ENCODE measurements at regions not wholly inside any gene's neighbourhood (a gene's known extent, or its start where the extent isn't known, plus 50 kb on each side); places are given as distances from the start of the nearest gene placed in this dataset.

DNA sequence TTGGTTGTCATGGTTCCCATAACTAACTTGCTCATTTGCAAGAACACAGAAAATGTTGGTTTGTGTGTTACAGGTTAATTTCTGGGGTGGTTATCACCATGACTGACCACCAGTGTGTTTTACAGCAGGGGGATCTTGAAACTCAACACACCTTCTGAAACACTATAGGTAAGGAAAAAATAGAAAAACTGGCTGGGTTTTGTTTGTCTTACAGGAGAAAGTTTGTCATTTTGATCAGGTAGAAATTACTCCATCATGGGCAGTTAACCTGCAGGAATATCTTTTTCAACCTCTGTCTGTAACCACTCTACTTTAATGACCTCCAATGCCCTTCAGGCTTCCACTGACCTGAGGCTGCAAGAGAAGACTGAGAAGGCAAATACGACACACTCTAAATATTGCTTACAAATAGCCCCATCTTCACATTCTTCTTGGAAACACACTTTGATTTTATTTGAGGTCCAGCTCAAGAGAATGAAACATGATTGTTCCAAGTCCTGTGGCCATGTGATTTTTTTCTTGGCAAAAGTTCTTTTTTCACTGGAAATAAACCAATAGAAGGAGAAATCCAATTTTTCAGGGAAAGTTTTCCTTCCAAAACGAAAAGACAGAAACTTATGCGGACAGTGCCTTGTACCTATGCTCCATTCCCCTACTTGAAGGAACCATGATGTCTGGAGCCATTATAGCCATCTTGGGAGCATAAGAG lies 428.7 kb upstream of the SALL1 start:
- DNase-seq (ENCODE audit: low read depth): no peak

GRCh38 chr16:51577621-51578303 lies 426.7 kb upstream of the SALL1 start:
- DNase-seq (ENCODE audit: low read depth): no peak

- DNase-seq (ENCODE audit: low read depth): no peak
Observed at GRCh38 chr16:51576498-51577195, 425.6 kb upstream of the SALL1 start.

DNA sequence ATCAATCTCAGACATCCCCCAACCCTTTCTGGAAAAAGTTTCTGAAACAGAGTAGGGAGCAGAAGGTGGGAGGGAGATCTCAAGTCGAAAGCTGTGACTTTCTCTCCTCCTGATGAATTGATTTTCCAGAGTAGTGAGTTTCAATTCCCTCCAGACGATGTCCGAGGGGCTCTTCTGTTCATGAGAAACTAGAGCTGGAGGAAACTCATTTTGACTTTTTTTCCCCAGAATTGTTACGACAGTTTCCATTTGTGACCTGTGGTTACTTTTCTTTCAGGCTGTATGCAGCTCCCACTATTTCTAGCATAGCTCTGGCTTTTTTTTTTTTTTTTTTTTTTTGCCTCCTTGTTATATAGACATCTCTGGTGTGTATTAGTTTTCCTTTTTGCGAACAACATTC lies 422.1 kb upstream of the SALL1 start:
- no peak for DNase-seq (ENCODE audit: low read depth)

DNA sequence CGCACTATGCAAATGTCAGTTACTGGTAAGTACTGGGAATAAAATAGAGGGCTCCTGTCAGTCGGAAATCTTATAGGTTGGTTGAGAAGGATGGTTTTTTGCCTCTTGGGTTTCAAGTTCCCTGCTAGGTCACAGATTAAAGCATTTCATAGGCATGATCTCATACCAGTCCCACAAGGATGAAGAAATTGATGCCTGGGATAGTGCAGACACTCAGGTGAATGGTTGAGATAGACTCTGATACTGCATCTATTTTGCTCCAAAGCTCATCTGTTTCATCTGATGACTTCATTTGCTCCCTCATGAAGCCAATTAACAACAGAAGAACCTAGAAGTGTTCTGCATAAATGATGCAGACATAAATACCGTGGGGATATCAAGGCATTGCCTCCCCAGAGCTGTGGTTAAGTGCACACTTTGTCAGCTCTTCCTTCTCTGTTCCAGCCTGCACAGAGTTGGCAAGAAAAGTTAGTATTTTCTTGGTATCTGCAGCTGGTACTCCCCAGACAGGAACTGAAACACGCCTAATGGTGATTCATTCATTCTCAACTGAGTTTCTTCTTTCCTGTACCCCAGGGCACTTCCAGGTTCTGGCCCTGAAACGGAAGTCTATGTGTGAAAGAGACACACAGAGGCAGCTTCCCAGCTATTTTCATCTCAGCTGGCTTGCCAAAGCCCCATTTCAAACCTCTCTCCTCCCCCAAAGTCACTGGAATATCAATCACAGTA lies 418.3 kb upstream of the SALL1 start:
- no peak for DNase-seq (ENCODE audit: low read depth)

GRCh38 chr16:51567911-51568310 lies 416.8 kb upstream of the SALL1 start:
- DNase-seq (ENCODE audit: low read depth): no peak

GRCh38 chr16:51565184-51565583 lies 414.1 kb upstream of the SALL1 start:
- no peak for DNase-seq (ENCODE audit: low read depth)

DNA sequence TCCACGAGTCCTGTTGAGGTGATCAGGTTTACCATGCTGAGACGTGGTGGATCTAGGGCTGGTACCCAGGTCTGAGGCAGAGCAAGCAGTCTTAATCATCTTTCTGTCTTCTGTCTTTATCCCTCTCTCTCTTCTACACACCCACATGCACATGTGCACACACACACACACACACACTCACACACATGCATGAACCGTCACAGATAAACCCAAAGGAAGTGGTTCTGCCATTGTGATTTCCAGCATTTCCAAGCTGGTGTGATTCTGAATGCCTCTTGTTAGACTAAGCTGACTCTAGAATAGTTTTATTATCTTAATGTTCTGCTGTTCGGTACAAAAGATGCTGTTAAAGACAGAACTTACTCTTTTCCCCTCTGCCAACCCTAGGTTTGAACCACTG lies 411.8 kb upstream of the SALL1 start:
- no peak for DNase-seq (ENCODE audit: low read depth)

DNA sequence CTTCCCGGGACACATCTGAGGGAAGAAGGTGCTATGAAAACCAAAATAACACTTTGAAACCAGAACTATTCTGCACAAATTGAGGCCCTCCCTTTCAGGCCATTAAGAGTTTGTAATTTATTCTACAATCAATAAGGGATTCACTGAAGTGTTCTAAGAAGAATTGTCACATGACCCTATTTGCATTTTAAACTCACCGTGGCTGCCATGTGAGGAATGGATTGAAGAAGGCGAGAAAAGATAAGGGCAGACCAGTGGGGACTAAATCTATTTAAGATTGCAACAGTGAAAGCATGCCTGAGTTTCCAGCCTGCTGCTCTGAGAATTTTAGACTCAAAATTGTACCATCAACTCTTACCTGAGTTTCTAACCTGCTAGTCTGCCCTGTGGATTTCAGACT lies 408.8 kb upstream of the SALL1 start:
- no peak for DNase-seq (ENCODE audit: low read depth)

DNA sequence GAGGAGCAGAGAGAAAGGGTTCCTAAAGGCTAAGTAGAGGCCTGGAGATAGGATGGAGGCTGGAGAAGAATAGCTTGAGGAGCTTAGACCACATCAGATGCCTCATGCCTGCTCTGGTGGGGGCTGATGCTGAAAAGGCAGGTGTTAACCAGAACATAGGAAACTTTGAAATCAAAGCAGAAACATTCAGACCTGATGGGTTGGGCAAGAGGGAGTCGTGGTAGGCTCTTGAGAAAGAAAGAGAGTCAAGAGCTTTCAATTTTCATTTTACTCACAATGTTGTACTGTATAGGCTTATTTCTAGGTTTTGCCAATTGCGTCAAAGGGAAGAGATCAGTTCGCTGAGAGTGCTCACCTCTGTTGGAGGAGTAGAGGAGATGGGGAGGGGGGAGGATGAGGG lies 406.6 kb upstream of the SALL1 start:
- no peak for DNase-seq (ENCODE audit: low read depth)

- peak; percentile 88 for DNase-seq (ENCODE audit: low read depth)
Observed at GRCh38 chr16:51556694-51557340, 405.7 kb upstream of the SALL1 start.

GRCh38 chr16:51553910-51554309 lies 402.8 kb upstream of the SALL1 start:
- DNase-seq (ENCODE audit: low read depth): peak; percentile 32

- DNase-seq (ENCODE audit: low read depth): no peak
Observed at GRCh38 chr16:51553314-51553713, 402.2 kb upstream of the SALL1 start.

DNA sequence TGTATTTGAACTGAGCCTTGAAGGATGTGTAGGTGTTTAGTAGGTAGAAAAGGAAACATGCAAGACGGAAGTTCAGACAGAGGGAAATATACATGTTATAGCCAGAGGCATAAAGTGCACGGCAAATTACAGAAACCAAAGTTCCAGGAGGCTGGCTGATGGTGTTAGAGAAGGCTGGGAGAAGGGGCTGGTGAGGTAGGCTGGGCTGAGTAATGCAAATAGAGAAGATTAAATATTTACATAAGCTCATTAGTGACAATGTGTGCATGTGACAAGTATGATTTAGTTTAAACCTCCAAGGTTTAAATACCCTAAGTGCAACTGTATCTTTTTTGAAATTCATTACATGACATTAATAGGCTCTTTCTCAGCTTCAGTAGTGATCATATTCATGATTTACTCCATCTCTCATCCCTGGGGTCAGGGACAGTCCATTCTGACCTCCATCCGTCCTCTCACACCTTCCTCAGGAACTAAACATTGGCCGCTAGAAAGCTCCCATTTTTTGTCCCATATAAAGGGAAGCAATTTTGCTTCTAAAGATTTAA lies 399.8 kb upstream of the SALL1 start:
- no peak for DNase-seq (ENCODE audit: low read depth)

DNA sequence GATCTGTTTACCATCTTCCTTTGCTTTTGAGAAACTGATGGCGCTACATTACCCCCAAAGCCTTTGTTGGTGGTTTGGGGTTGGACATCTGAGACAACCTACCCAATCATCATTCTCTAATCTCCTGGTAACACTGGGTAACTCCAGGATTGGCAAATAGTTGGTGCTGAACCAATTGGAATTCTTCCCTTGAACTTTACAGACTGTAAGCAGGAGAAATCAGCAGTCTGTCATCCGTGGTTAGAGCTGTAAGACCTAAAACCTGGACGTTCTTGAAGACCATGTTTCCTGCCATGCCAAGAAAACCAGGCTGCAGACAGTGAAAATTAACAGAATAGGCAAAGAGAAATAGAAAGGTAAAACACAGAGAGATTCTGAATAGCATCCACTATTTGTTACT lies 398.8 kb upstream of the SALL1 start:
- peak; percentile 32 for DNase-seq (ENCODE audit: low read depth)

- DNase-seq (ENCODE audit: low read depth): no peak
Observed at GRCh38 chr16:51545951-51546350, 394.9 kb upstream of the SALL1 start.

- DNase-seq (ENCODE audit: low read depth): no peak
Observed at GRCh38 chr16:51544851-51545467, 393.9 kb upstream of the SALL1 start.

GRCh38 chr16:51543971-51544370 lies 392.9 kb upstream of the SALL1 start:
- no peak for DNase-seq (ENCODE audit: low read depth)

- DNase-seq (ENCODE audit: low read depth): no peak
Observed at GRCh38 chr16:51542981-51543815, 392.1 kb upstream of the SALL1 start.

DNA sequence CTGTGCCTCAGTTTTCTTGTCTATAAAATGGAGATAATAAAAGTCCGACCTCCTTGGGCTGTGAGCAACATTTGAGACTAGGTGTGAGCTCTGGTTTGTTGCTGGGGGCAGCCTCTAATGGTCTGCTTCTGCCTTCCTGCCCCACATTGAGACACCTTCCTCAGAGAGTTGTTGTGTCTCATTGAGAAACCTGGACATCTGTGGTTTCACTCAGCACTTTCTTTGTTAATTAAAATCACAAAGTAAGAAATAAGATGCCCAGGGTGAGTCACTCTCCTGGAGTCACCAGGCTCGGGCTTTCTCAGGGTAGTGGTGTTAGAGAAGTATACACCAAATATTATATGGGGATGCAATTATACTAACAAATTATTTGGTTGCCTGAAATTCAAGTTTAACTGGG lies 389.2 kb upstream of the SALL1 start:
- DNase-seq (ENCODE audit: low read depth): peak; percentile 44
